SKM-1 treated with dmso at 0.1 percent for 144 hours (cell line): ENCODE measurements at regions not wholly inside any gene's neighbourhood (a gene's known extent, or its start where the extent isn't known, plus 50 kb on each side); places are given as distances from the start of the nearest gene placed in this dataset.
"Not testable (repeated sequence)": the region's sequence is repeated elsewhere in the genome, so short reads cannot be mapped to it uniquely, and the experiment has no call there.

ENCODE experiments used
- DNase-seq: peaks from one replicate; lab custom pipeline; 2025; ENCODE audit not compliant: unreplicated experiment; lab: John Stamatoyannopoulos, UW

DNA sequence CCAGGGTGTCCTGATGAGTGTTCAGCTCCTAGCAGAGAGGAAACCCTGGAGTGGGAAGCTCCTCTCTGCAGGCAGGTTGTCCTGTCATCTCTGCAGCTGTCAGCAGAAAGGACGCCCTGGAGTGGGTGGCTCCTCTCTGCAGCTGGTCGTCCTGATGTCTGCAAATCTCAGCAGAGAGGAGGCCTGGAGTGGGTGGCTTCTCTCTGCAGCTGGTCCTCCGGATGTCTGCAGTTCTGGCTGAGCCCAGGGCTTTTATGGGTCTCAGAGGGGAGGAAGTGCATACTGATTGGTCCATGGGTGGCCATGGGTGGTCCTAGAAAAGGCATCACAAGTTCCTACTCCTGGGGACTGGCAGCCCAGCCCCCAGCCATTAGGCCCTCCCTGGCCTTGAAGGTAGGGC, 102.6 kb upstream of the BNIP2 start:
- no peak for DNase-seq

DNA sequence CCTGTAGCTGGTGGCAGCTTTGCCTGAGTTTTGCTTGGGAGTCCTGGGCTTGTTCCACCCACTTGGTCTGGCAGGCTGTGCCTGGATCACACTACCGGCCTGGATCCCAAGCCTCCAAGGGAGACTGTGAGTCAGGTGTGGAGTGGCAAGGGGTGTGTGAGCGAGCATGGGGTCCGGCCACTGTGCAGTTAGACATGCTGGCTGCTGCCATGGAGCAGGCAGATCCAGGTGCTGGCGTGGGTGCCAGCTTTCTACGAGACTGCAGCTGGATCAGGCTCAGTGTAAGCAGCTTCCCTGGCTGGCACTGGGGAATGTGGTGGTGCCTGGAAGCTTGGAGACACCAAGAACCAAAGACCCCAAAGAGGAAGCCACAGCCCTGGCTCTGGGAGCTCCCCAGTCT, 102.0 kb upstream of the BNIP2 start:
- no peak for DNase-seq

DNA sequence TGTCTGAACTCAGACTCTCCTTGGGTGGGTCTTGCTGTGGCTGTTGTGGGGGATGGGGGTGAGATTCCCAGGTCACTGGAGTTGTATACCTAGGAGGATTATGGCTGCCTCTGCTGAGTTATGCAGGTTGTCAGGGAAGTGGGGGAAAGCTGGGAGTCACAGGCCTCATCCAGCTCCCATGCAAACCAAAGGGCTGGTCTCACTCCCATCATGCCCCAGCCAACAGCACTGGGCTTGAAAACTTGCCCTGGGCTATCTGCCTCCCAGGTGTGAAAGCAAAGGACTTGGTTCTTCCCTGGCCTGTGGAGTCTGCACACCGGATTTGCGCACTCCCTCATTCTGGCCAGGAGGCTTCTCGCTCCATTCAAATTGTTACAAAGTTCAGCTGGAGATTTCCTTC, 97.3 kb upstream of the BNIP2 start:
- DNase-seq = not testable (repeated sequence)

DNA sequence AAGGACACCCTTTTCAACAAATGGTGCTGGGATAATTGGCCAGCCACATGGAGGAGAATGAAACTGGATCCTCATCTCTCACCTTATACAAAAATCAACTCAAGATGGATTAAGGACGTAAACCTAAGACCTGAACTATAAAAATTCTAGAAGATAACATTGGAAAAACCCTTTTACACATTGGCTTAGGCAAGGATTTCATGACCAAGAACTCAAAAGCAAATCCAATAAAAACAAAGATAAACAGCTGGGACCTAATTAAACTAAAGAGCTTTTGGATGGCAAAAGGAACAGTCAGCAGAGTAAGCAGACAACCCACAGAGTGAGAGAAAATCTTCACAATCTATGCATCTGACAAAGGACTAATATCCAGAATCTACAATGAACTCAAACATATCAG, 96.9 kb upstream of the BNIP2 start:
- not testable (repeated sequence) for DNase-seq

- not testable (repeated sequence) for DNase-seq
These were observed 94.8 kb upstream of the BNIP2 start for GRCh38 chr15:59783774-59784520.

GRCh38 chr15:59779110-59779509, 90.0 kb upstream of the BNIP2 start:
- no peak for DNase-seq

GRCh38 chr15:59764775-59765174, 75.7 kb upstream of the BNIP2 start:
- DNase-seq = no peak

GRCh38 chr15:59762558-59762957, 73.4 kb upstream of the BNIP2 start:
- no peak for DNase-seq

GRCh38 chr15:59760256-59760655, 71.1 kb upstream of the BNIP2 start:
- DNase-seq = not testable (repeated sequence)

DNA sequence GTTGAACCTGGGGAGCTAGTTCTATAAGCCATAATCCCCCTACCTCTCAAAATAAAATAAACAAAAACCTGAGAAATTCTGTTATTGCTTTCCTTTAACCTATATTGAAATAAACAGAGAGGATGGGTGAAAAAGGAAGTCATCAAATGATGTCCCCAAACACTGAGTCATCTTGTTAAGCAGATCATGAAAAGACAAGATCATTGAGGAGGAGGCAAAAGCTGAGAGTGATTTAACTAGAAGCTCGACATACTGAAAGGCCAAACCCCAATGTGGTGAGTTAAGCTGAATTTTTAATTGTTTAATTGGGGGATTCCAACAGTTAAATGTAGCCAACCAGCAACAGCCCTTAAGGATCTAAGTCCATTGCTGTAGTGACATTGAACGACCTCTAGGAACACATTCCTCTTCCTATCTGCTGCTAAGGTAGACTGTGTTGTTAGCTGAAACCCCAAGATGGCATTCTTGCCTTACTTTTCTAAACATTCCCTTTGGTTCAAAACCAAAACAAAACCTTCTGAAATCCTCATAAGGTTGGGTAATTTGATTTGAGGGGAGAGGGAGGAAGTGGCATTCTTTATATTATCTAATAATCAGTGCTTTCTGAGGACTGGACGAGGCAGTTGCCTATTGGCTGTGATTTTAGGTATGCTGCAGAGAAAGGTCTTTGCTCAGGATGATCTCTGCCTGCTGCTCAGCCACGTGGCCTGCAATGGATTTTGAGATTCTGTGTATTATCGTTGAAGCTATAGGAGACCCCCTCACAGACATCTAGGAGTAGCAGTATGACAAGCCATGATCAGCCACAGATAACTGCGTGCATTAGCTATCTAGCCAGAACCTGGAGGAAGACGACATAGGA, 62.7 kb upstream of the BNIP2 start:
- DNase-seq = no peak

GRCh38 chr15:59746777-59747176, 57.7 kb upstream of the BNIP2 start:
- DNase-seq = no peak

- no peak for DNase-seq
These were observed 52.3 kb upstream of the BNIP2 start for GRCh38 chr15:59741274-59741906.

DNA sequence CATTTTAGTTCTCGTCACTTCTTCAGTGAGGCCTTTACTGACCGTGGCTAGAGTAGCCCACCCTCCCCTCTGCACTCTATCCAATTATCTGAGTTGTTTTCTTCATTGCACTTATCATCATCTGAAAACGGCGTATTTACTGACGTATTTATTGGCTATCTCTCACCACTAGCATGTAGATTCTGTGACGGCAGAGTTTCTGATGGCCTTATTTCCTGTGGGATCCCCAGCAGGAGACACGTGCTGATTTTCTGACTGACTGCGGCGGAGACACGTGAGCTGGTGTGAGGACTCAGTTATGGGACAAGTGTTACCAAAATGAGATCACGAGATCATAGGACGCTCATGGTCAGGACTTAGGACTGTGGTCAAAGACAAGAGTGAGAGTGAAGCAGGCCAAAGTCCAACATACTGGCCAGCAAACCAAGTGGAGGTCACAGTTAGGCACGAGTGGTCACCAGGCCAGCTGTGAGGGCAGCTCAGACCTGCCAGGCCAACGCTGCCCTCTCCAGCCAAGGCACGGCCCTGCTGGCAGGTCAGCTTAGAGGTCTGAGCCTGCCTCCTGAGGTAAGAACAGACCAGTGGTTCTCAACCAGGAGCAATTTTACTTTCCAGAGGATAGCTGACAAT, 50.6 kb upstream of the BNIP2 start:
- no peak for DNase-seq
